ENCODE measurements at regions not wholly inside any gene's neighbourhood (a gene's known extent, or its start where the extent isn't known, plus 50 kb on each side); places are given as distances from the start of the nearest gene placed in this dataset.

DNA sequence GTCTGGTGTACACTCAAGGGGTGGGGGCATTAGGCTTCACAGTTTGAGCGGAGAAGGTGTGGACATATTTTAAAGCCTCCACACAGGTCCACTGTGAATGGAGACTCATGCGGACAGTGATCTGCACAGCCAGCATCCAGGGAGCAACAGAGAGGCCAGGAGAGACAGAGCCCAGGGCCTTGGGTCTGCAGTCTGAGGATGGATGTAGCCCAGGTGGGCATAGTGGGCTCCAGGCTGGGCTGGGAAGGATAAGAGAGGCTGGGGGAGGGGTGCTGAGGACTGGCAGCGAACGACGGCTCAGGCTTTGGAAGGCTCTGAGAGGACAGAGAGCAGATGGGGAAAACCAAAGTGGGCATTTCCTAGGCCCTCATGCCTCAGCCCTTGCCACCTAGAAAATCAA is 128.8 kb downstream of the PAPOLA start:
- no TSS peak for BruUV-seq (replicated peaks)
- WGBS (ENCODE audit: insufficient coverage, low coverage, missing lambda C conversion rate) = 2% methylated on average over 5 of the region's 5 CpGs
- CTCF ChIA-PET (ENCODE audit: low intra/inter-chr PET ratio) = no interaction called here

More for the DNA sequence above, 128.8 kb downstream of the PAPOLA start:
- peaks cover 10 to 68% of the 10 kb centered on the region in 2 experiments; a peak in 4 of 5 replicates for H3K27me3 ChIP-seq (ENCODE audit: control insufficient read depth in 2 of 2, insufficient read depth in 2 of 2, low read length in 2 of 2)
- H3K79me2 ChIP-seq (ENCODE audit: control insufficient read depth, insufficient read depth, low read length) = no peaks in the 10 kb centered on the region
- no peak overlapping the region for H3K27ac ChIP-seq (ENCODE audit: extremely low read depth, low read depth, low read length)
- no peak overlapping the region for H3K4me2 ChIP-seq (ENCODE audit: insufficient read depth, low read length)
- H2AFZ ChIP-seq (ENCODE audit: low read depth, low read length) = no peak overlapping the region
- no peaks in the 10 kb centered on the region for H3K9me3 ChIP-seq (replicated peaks; ENCODE audit: control insufficient read depth, insufficient read depth, low read depth, low read length)
- ATAC-seq (no peak), FAIRE-seq (no peak), DNase-seq (ENCODE audit: extremely low read depth in 1 of 4, low spot score in 3 of 4) (peak in 1 of 4 experiments; percentile 0)
- TF ChIP-seq CBX3 (IDR thresholded peaks at IDR 0.05; ENCODE audit: borderline replicate concordance in 1 of 2, low read length in 2 of 2) (no peak), GMEB1 (CRISPR knock-in tag; IDR thresholded peaks at IDR 0.05) (no peak)
- no peaks in the 10 kb centered on the region for H3K36me3 ChIP-seq (ENCODE audit: control insufficient read depth, insufficient read depth, low read length)
- peaks cover 0 to 7% of the 10 kb centered on the region in 2 experiments; a peak in 2 of 5 replicates for H3K4me1 ChIP-seq (replicated peaks in 1 of 2; ENCODE audit: control insufficient read depth in 2 of 2, insufficient read depth in 2 of 2, low read length in 2 of 2)
- no peaks in the 10 kb centered on the region for H3K9me1 ChIP-seq (ENCODE audit: control insufficient read depth, insufficient read depth, low read length)
- H3K4me3 ChIP-seq = no peak overlapping the region
- POLR2A ChIA-PET = no interaction called here
- H4K20me1 ChIP-seq (replicated peaks; ENCODE audit: control insufficient read depth, insufficient read depth, low read length) = no peaks in the 10 kb centered on the region
- intact Hi-C loops (cut with micrococcal nuclease) = no loop called here
- in situ Hi-C loops (cut with MboI) = no loop called here
- no peak overlapping the region for H3K9ac ChIP-seq (ENCODE audit: insufficient read depth in 1 of 2, low read depth in 2 of 2, low read length in 2 of 2)

Data from K562 (cell line).